Adrenal gland (tissue), 9 donors: ENCODE measurements at regions not wholly inside any gene's neighbourhood (a gene's known extent, or its start where the extent isn't known, plus 50 kb on each side); places are given as distances from the start of the nearest gene placed in this dataset.

ENCODE experiments used
- DNase-seq, 7 donors: peaks; one replicate each; pipeline ENCODE4 v3.0.0-alpha.2; 2019 to 2020
- H3K27ac ChIP-seq, 5 donors: fragments of 200-600 bp; sonication (generic) in 4 of 5; 1 replicate in 3 of 5; 2 replicates in 2 of 5; pipeline versions ENCODE4 v1.5.1 to v1.8.0; 2016 to 2020; ENCODE audit warnings: mild to moderate bottlenecking in 1 of 5
- H3K27me3 ChIP-seq: fragments of 200-600 bp; 2 replicates; pipeline ENCODE4 v1.8.0; 2021
- H3K36me3 ChIP-seq, 2 donors: fragments of 200-600 bp; replicated peaks in 1 of 2; 1 replicate in 1 of 2; 2 replicates in 1 of 2; pipeline versions ENCODE4 v1.5.1 to v1.8.0; 2018 to 2022
- H3K4me1 ChIP-seq, 2 donors: fragments of 200-600 bp; replicated peaks in 1 of 2; 1 replicate in 1 of 2; 2 replicates in 1 of 2; pipeline versions ENCODE4 v1.5.1 to v1.8.0; 2018 to 2021
- H3K4me3 ChIP-seq, 4 donors: fragments of 200-600 bp; sonication (generic) in 3 of 4; one replicate each; pipeline ENCODE4 v1.5.1; 2016 to 2018
- H3K9me3 ChIP-seq, 3 donors: fragments of 200-600 bp; sonication (generic) in 1 of 3; replicated peaks in 1 of 3; 1 replicate in 2 of 3; 2 replicates in 1 of 3; pipeline versions ENCODE4 v1.5.1 to v1.8.0; 2016 to 2021
- CTCF ChIP-seq, 6 experiments: fragments of 450-650 bp in 4 of 6; fragments of 200-600 bp in 2 of 6; sonication (generic) in 1 of 6; IDR thresholded peaks; 1 replicate in 5 of 6; 2 replicates in 1 of 6; pipeline versions ENCODE4 v1.5.1 to v1.8.0; 2016 to 2021; ENCODE audit warnings: antibody characterized with exemption in 6 of 6, mild to moderate bottlenecking in 2 of 6, moderate library complexity in 1 of 6
- POLR2A ChIP-seq, 2 donors: fragments of 450-650 bp; IDR thresholded peaks; one replicate each; pipeline ENCODE4 v1.6.1; 2017; ENCODE audit warnings: antibody characterized with exemption in 2 of 2, mild to moderate bottlenecking in 2 of 2, moderate library complexity in 1 of 2
- WGBS, 4 donors: extraction: QIAGEN DNeasy Blood & Tissue Kit in 2 of 4; methylation state at CpG; one replicate each; pipeline versions ENCODE4 v1.1.5 to v1.1.7; 2013 to 2017; 5-methylcytosine and 5-hydroxymethylcytosine counted together
- intact Hi-C, 2 donors: fragments of 100-400 bp; cut with DNase I; formaldehyde crosslinking; loops; one replicate each; pipeline versions ENCODE4 v1.14.1 to v1.15.0; 2022 to 2023
- donor health status: healthy with polysubstance abuse.
- donor health status: Bipolar disorder and iron deficiency.
- donor health status: DM: yes; HTN: yes; CAD: no.
- donor health status: DM: no; HTN: no; CAD: no.
- donor health status: DM: no; HTN: no; CAD: no.

- H3K27me3 ChIP-seq = no peaks in the 10 kb centered on the region
- 93 to 98% (median 97%) methylated on average over 7 of the region's 7 CpGs for WGBS, 4 donors
These were observed 490.2 kb downstream of the FOXO1 start for GRCh38 chr13:40176242-40176641.

GRCh38 chr13:40178130-40178529 lies 488.3 kb downstream of the FOXO1 start:
- 72 to 95% (median 85%) methylated on average over 5 of the region's 5 CpGs for WGBS, 4 donors
- no peak for TF ChIP-seq POLR2A (IDR thresholded peaks at IDR 0.05)
- no peak for TF ChIP-seq CTCF (IDR thresholded peaks at IDR 0.05)
- DNase-seq = peak in 2 of 7 donors; percentile 22 to 28
- Histone ChIP-seq H3K36me3 (no peaks in the 10 kb centered on the region), H3K27me3 (no peaks in the 10 kb centered on the region), H3K4me1 (no peaks in the 10 kb centered on the region), H3K4me3 (no peak overlapping the region), H3K27ac (no peak overlapping the region), H3K9me3 (no peaks in the 10 kb centered on the region)
- intact Hi-C loops = loop anchor here in 1 of 2 donors (10.0 kb wide), 1 partner anchor 267 kb away; no protein-coding TSS in a partner anchor

More at GRCh38 chr13:40176242-40176641, 490.2 kb downstream of the FOXO1 start:
- intact Hi-C loops = loop anchor here in 1 of 2 donors (10.0 kb wide), 1 partner anchor 269 kb away; no protein-coding TSS in a partner anchor
- no peak for DNase-seq
- Histone ChIP-seq H3K4me3 (no peak overlapping the region), H3K27ac (no peak overlapping the region), H3K9me3 (no peaks in the 10 kb centered on the region), H3K4me1 (no peaks in the 10 kb centered on the region), H3K36me3 (no peaks in the 10 kb centered on the region)
- TF ChIP-seq POLR2A (IDR thresholded peaks at IDR 0.05) (no peak), CTCF (IDR thresholded peaks at IDR 0.05) (no peak)

GRCh38 chr13:40179445-40180281 lies 486.8 kb downstream of the FOXO1 start:
- Histone ChIP-seq H3K27ac (no peak overlapping the region), H3K4me3 (no peak overlapping the region), H3K9me3 (no peaks in the 10 kb centered on the region), H3K27me3 (no peaks in the 10 kb centered on the region), H3K4me1 (no peaks in the 10 kb centered on the region), H3K36me3 (no peaks in the 10 kb centered on the region)
- TF ChIP-seq POLR2A (IDR thresholded peaks at IDR 0.05) (no peak), CTCF (IDR thresholded peaks at IDR 0.05) (no peak)
- WGBS, 4 donors = 91 to 97% (median 95%) methylated on average over 3 of the region's 3 CpGs
- DNase-seq = no peak
- intact Hi-C loops = loop anchor here in 1 of 2 donors (10.0 kb wide), 1 partner anchor 265 kb away; no protein-coding TSS in a partner anchor

DNA sequence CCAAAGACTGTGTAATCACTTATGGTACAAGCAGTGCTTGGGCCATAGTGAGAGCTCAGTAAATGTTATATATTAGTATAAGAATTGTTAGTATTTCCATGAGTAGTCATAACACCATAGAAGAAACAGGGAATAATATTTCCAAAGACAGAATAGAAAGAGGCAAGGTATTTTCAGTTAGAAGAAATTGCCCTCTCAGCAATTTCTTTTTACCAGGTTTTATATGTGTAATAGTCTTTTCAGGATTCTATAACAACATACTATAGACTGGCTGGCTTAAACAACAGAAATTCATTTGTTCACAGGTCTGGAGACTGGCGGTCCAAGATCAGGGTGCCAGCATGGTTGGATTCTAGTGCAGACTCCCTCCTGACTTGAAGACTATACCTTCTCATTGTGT lies 485.7 kb downstream of the FOXO1 start:
- no peak overlapping the region for H3K27ac ChIP-seq
- H3K4me3 ChIP-seq = no peak overlapping the region
- DNase-seq = no peak
- H3K27me3 ChIP-seq = no peaks in the 10 kb centered on the region
- no peaks in the 10 kb centered on the region for H3K4me1 ChIP-seq
- intact Hi-C loops = no loop called here
- no peak for TF ChIP-seq CTCF (IDR thresholded peaks at IDR 0.05)
- TF ChIP-seq POLR2A (IDR thresholded peaks at IDR 0.05) = no peak
- no peaks in the 10 kb centered on the region for H3K36me3 ChIP-seq
- 98 to 100% (median 100%) methylated on average over 1 of the region's 1 CpG for WGBS, 4 donors
- H3K9me3 ChIP-seq = no peaks in the 10 kb centered on the region
